Globus pallidus (tissue), 1 donor: ENCODE measurements at regions not wholly inside any gene's neighbourhood (a gene's known extent, or its start where the extent isn't known, plus 50 kb on each side); places are given as distances from the start of the nearest gene placed in this dataset.

Source experiments
- DNase-seq: peaks from one replicate; pipeline ENCODE4 v3.0.0-alpha.2; 2015; ENCODE audit warnings: low spot score

GRCh38 chr11:25970726-25971508 lies 361.0 kb upstream of the ANO3 start:
- no peak for DNase-seq

GRCh38 chr11:25980091-25980490 lies 351.8 kb upstream of the ANO3 start:
- DNase-seq: no peak

GRCh38 chr11:25981998-25982397 lies 349.9 kb upstream of the ANO3 start:
- peak; percentile 37 for DNase-seq

GRCh38 chr11:25983280-25983679 lies 348.6 kb upstream of the ANO3 start:
- no peak for DNase-seq

- DNase-seq: no peak
Measured at GRCh38 chr11:25988178-25988577, 343.8 kb upstream of the ANO3 start.

GRCh38 chr11:25990406-25990805 lies 341.5 kb upstream of the ANO3 start:
- no peak for DNase-seq

- DNase-seq: no peak
Measured at GRCh38 chr11:25991476-25991875, 340.5 kb upstream of the ANO3 start.

- no peak for DNase-seq
Measured at GRCh38 chr11:25992294-25992693, 339.6 kb upstream of the ANO3 start.

- DNase-seq: no peak
Measured at GRCh38 chr11:25993016-25993415, 338.9 kb upstream of the ANO3 start.

GRCh38 chr11:26011474-26011873 lies 320.5 kb upstream of the ANO3 start:
- no peak for DNase-seq

GRCh38 chr11:26014456-26015115 lies 317.3 kb upstream of the ANO3 start:
- no peak for DNase-seq

- no peak for DNase-seq
Measured at GRCh38 chr11:26017322-26017860, 314.5 kb upstream of the ANO3 start.

- DNase-seq: no peak
Measured at GRCh38 chr11:26017903-26018302, 314.0 kb upstream of the ANO3 start.

GRCh38 chr11:26018336-26018735 lies 313.6 kb upstream of the ANO3 start:
- no peak for DNase-seq

GRCh38 chr11:26019386-26019785 lies 312.5 kb upstream of the ANO3 start:
- DNase-seq: no peak

- DNase-seq: no peak
Measured at GRCh38 chr11:26021017-26021416, 310.9 kb upstream of the ANO3 start.

GRCh38 chr11:26023057-26023456 lies 308.9 kb upstream of the ANO3 start:
- DNase-seq: no peak

- no peak for DNase-seq
Measured at GRCh38 chr11:26025676-26026075, 306.3 kb upstream of the ANO3 start.

- no peak for DNase-seq
Measured at GRCh38 chr11:26026078-26026477, 305.9 kb upstream of the ANO3 start.

GRCh38 chr11:26027887-26028286 lies 304.0 kb upstream of the ANO3 start:
- no peak for DNase-seq

- no peak for DNase-seq
Measured at GRCh38 chr11:26028393-26028911, 303.5 kb upstream of the ANO3 start.

- DNase-seq: no peak
Measured at GRCh38 chr11:26030399-26030798, 301.5 kb upstream of the ANO3 start.

- no peak for DNase-seq
Measured at GRCh38 chr11:26032241-26032640, 299.7 kb upstream of the ANO3 start.
